ENCODE measurements at regions not wholly inside any gene's neighbourhood (a gene's known extent, or its start where the extent isn't known, plus 50 kb on each side); places are given as distances from the start of the nearest gene placed in this dataset.

- Histone ChIP-seq H3K27me3 (ENCODE audit: control insufficient read depth in 1 of 2, insufficient read depth in 2 of 2, low read length in 2 of 2) (no peaks in the 10 kb centered on the region), H3K4me1 (ENCODE audit: insufficient read depth, low read length) (peaks cover 56% of the 10 kb centered on the region), H3K9ac (ENCODE audit: insufficient read depth, low read depth, low read length) (no peak overlapping the region), H3K36me3 (replicated peaks in 1 of 2; ENCODE audit: control insufficient read depth in 1 of 2, insufficient read depth in 2 of 2, low read length in 2 of 2) (no peaks in the 10 kb centered on the region), H3K4me2 (ENCODE audit: low read depth, low read length) (no peak overlapping the region), H3K4me3 (replicated peaks in 1 of 3; ENCODE audit: insufficient read depth in 1 of 3, low read depth in 2 of 3, low read length in 3 of 3) (no peak overlapping the region), H3K79me2 (ENCODE audit: insufficient read depth, low read length) (no peaks in the 10 kb centered on the region), H2AFZ (ENCODE audit: low read length) (no peak overlapping the region), H3K27ac (ENCODE audit: extremely low read length, insufficient read depth, low read length) (no peak overlapping the region), H4K20me1 (ENCODE audit: insufficient read depth, low read length) (no peaks in the 10 kb centered on the region), H3K9me3 (ENCODE audit: low read length) (no peaks in the 10 kb centered on the region)
- ChIA-PET POLR2A (no interaction called here), CTCF (ENCODE audit: low intra/inter-chr PET ratio, low total read pairs) (no interaction called here)
- peak; percentile 56; the same call in 1 of the 2 replicates for TF ChIP-seq ZNF12 (CRISPR knock-in tag; IDR thresholded peaks at IDR 0.05)
- no peak for TF ChIP-seq ZNF317 (CRISPR knock-in tag; IDR thresholded peaks at IDR 0.05)
- peak; percentile 27 for DNase-seq (ENCODE audit: low spot score)
- no peak for ATAC-seq
- no peak for FAIRE-seq
- intact Hi-C loops (cut with micrococcal nuclease; ENCODE audit: unreplicated experiment) (no loop called here), in situ Hi-C loops (cut with HindIII; ENCODE audit: extremely low pct_ligation_motif_present, low pct_unique_long_range_greater_than_20kb) (no loop called here)
- WGBS (ENCODE audit: low lambda C conversion rate), result 36% methylated on average over 2 of the region's 2 CpGs
- BruUV-seq (replicated peaks), result no TSS peak
These were observed 170.4 kb downstream of the RHOU start for GRCh38 chr1:228905701-228906101.

GRCh38 chr1:228906223-228906860 lies 171.1 kb downstream of the RHOU start:
- H4K20me1 ChIP-seq (ENCODE audit: insufficient read depth, low read length), result no peaks in the 10 kb centered on the region
- no peak for DNase-seq (ENCODE audit: low spot score)
- no peaks in the 10 kb centered on the region for H3K27me3 ChIP-seq (ENCODE audit: control insufficient read depth in 1 of 2, insufficient read depth in 2 of 2, low read length in 2 of 2)
- WGBS (ENCODE audit: low lambda C conversion rate), result 75% methylated on average over 10 of the region's 10 CpGs
- CTCF ChIA-PET (ENCODE audit: low intra/inter-chr PET ratio, low total read pairs), result no interaction called here
- in situ Hi-C loops (cut with HindIII; ENCODE audit: extremely low pct_ligation_motif_present, low pct_unique_long_range_greater_than_20kb), result no loop called here
- FAIRE-seq, result no peak
- H3K27ac ChIP-seq (ENCODE audit: extremely low read length, insufficient read depth, low read length), result no peak overlapping the region
- no peaks in the 10 kb centered on the region for H3K36me3 ChIP-seq (replicated peaks in 1 of 2; ENCODE audit: control insufficient read depth in 1 of 2, insufficient read depth in 2 of 2, low read length in 2 of 2)
- no peak for ATAC-seq
- peaks cover 56% of the 10 kb centered on the region for H3K4me1 ChIP-seq (ENCODE audit: insufficient read depth, low read length)
- intact Hi-C loops (cut with micrococcal nuclease; ENCODE audit: unreplicated experiment), result no loop called here
- no peak overlapping the region for H3K4me3 ChIP-seq (replicated peaks in 1 of 3; ENCODE audit: insufficient read depth in 1 of 3, low read depth in 2 of 3, low read length in 3 of 3)
- no TSS peak for BruUV-seq (replicated peaks)
- POLR2A ChIA-PET, result no interaction called here
- no peak overlapping the region for H3K9ac ChIP-seq (ENCODE audit: insufficient read depth, low read depth, low read length)
- no peak overlapping the region for H2AFZ ChIP-seq (ENCODE audit: low read length)
- H3K9me3 ChIP-seq (ENCODE audit: low read length), result no peaks in the 10 kb centered on the region
- H3K4me2 ChIP-seq (ENCODE audit: low read depth, low read length), result no peak overlapping the region
- H3K79me2 ChIP-seq (ENCODE audit: insufficient read depth, low read length), result no peaks in the 10 kb centered on the region
- TF ChIP-seq PATZ1 (CRISPR knock-in tag; IDR thresholded peaks at IDR 0.05), result no peak
- TF ChIP-seq NCOA2 (CRISPR knock-in tag; IDR thresholded peaks at IDR 0.05), result no peak
- TF ChIP-seq TBX3 (IDR thresholded peaks at IDR 0.05; ENCODE audit: borderline replicate concordance), result no peak
- no peak for TF ChIP-seq TEAD3 (CRISPR knock-in tag; optimal IDR thresholded peaks at IDR 0.05; ENCODE audit: borderline replicate concordance)
- no peak for TF ChIP-seq MAZ (IDR thresholded peaks at IDR 0.05; ENCODE audit: borderline replicate concordance, low read depth, low read length)
- TF ChIP-seq MAZ (CRISPR knock-in tag; IDR thresholded peaks at IDR 0.05; ENCODE audit: low read depth), result no peak
- TF ChIP-seq DDIT3 (CRISPR knock-in tag; IDR thresholded peaks at IDR 0.05), result no peak
- TF ChIP-seq THRA (CRISPR knock-in tag; IDR thresholded peaks at IDR 0.05; ENCODE audit: borderline replicate concordance), result no peak
- TF ChIP-seq ERF (CRISPR knock-in tag; IDR thresholded peaks at IDR 0.05), result no peak
- no peak for TF ChIP-seq CREM (IDR thresholded peaks at IDR 0.05)
- no peak for TF ChIP-seq CREM (CRISPR knock-in tag; IDR thresholded peaks at IDR 0.05)
- no peak for TF ChIP-seq ZBTB42 (CRISPR knock-in tag; IDR thresholded peaks at IDR 0.05)
- no peak for TF ChIP-seq ZNF12 (CRISPR knock-in tag; IDR thresholded peaks at IDR 0.05)
- no peak for TF ChIP-seq THYN1 (CRISPR knock-in tag; IDR thresholded peaks at IDR 0.05; ENCODE audit: borderline replicate concordance, low read depth)
- no peak for TF ChIP-seq AGO2 (optimal IDR thresholded peaks at IDR 0.05; ENCODE audit: low read depth, low read length)
- TF ChIP-seq SMYD3 (CRISPR knock-in tag; IDR thresholded peaks at IDR 0.05), result no peak

All from HepG2 (cell line).